CD4-positive, alpha-beta T cell treated with Interleukin-4 for 1 hour (primary cell): ENCODE measurements at regions not wholly inside any gene's neighbourhood (a gene's known extent, or its start where the extent isn't known, plus 50 kb on each side); places are given as distances from the start of the nearest gene placed in this dataset.
A peak's percentile ranks its signal among the peaks of the same experiment; 100 is the strongest.
"Not testable (repeated sequence)": the region's sequence is repeated elsewhere in the genome, so short reads cannot be mapped to it uniquely, and the experiment has no call there.

Source experiments
- DNase-seq, 2 donors: peaks; one replicate each; pipeline ENCODE4 v3.0.0-alpha.2; 2020 to 2022

DNA sequence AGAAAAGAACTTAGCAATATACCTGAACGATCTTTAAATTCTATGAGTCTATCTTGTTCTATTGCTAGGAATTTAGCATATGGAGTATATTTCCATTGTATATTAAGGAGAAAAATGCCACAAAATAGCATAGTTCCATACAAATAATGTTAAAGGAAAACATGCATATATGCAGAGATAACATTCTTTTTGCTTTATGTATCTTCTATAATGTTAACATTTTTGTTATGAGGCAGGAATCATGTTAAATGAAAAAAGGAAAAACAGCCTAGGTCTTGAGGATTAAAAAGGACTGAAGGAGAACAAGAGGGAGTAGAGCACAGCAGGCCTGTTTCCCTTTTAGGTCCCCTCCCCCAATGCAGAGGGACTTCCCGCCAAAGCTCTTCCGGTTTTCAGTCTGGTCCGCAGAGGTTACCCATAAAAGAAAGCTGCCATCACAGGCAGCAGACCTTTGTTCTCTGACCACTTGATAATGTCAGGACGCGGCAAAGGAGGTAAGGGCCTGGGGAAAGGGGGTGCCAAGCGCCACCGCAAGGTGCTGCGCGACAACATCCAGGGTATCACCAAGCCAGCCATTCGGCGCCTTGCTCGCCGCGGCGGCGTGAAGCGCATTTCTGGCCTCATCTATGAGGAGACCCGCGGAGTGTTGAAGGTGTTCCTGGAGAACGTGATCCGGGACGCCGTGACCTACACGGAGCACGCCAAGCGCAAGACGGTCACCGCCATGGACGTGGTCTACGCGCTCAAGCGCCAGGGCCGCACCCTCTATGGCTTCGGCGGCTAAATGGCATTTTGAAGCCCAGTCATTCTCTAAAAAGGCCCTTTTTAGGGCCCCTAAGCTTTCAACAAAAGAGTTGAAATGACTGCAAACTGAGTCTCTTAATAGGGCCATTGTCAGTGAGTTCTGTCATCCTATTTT, 108.4 kb upstream of the PRSS16 start:
- peak; percentile 82 to 84 for DNase-seq

DNA sequence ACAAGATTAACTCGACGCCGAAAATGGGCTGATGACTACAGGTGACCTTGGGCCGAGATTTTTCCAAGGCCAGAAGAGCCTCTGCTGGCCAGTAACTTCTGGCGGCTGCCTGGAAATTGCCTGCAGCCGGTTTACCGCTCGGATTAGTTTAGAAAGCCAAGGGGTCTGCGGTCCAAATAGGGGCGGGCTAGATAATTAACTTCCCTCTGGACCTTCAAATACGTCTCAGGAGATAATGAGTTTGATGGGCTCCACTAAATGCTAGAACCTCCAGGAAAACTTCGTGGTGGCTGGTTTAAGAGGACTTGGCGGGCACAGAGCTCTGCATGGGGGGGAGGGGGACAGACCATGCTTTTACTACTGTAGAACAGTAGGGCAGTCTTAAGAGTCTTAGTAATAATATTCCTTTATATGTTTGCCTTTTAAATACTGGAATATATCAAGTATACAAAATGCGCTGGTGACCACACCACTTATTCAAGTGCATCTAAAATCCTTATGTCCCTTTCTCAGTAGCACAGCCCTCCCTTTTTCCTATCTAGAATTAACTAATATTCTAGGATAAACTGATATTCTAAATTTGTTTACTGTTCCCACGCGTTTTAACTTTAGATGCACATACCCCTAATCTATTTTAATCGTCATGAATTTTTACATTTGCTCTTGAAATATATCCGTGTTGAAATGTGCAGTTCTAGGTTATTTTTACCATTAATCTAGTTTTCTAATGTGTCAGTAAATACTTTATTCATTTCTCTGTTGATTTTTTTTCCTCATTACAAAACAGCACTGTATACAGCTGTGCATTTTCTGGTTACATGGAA, 107.5 kb upstream of the PRSS16 start:
- DNase-seq: no peak

DNA sequence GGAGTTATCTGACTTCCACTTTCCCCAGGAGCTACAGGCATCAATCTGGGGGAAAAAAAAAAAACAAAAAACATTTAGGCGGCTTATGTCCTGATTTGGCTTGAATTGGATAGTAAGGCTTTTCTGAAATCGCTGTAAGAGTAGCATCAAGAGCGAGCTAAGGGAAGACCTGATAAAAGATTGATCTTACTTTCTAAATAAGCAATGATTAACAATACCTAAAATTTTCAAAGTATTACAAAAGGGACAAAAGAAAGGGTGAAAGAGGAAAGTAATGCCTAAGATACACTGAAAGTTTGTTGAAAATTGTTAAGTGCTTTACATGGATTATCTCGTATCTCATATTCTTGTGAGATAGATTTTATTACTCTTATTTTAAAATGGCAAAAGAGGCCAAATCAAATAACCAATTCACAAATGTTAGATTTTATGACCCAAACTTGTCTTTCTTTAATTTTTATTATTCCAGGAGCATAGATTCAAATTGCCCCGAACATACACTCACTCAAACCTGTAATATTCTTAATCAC, 106.4 kb upstream of the PRSS16 start:
- no peak for DNase-seq

DNA sequence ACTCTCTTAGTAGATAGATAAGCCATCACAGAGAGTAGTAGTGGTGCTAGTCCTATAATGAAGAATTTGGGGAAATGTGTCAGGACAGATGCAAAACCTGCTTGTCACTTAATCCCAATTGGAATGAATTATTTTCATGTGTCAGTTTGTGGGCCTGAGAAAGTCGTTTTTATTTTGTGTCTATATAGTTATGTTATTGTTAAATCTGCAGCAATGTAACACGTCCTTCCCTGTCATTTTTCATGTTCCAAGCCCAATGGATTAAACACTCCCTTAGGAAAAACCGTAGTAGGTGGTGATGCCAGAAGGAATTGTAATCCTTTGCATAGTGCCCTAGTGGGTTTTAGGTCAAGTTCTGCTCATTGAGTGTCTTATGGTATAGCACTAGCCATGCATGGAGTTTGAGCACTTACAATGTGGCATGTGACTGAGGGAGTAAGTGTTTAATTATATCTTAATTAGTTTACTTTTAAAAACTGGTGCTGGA, 105.9 kb upstream of the PRSS16 start:
- DNase-seq: no peak

DNA sequence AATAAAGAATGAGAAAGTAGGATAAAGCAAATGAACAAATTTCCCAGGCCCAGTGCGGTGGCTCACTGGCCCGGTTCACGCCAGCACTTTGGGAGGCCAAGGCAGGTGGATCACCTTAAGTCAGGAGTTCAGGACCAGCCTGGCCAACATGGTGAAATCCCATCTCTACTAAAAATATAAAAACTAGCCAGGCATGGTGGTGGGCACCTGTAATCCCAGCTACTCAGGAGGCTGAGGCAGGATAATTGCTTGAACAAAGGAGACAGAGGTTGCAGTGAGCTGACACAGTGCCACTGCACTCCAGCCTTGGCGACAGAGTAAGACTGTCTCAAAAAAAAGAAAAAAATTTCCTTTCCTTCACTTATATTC, 104.5 kb upstream of the PRSS16 start:
- not testable (repeated sequence) for DNase-seq

DNA sequence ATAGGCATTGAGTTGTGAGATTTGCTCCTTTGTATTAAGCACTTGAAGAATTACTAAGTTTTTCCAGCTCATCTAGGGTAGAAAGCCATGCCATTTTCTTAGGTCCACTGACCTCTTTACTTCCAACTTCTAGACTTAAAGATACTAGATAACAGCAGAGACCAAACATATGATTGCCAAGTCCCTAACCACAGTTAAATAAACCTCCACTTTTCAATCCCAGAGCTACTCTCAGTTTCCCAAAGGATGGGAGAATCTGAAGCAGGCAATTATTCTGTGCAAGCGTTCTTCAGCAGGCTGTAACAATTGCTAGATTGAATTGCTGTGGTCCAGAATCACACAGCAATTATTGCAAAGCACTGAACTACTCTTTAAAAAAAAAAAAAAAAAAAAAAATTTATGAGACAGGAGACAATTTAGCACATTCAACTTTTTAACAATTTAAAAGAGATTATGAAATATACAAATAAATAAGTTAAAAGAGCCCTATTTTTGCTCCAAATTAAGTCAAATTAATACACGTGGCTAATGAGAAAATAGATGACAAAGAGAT, 104.0 kb upstream of the PRSS16 start:
- no peak for DNase-seq

DNA sequence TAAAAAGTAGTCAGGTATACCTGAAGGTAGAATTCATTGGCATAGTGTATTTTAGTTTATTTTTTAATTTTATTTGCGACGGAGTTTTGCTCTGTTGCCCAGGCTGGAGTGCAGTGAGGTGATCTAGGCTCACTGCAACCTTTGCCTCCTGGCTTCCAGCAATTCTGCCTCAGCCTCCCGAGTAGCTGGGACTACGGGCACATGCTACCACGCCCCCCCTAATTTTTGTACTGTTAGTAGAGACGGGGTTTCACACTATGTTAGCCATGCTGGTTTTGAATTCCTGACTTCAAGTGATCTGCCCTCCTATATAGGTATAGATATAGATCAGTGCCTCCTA, 102.8 kb upstream of the PRSS16 start:
- no peak for DNase-seq

DNA sequence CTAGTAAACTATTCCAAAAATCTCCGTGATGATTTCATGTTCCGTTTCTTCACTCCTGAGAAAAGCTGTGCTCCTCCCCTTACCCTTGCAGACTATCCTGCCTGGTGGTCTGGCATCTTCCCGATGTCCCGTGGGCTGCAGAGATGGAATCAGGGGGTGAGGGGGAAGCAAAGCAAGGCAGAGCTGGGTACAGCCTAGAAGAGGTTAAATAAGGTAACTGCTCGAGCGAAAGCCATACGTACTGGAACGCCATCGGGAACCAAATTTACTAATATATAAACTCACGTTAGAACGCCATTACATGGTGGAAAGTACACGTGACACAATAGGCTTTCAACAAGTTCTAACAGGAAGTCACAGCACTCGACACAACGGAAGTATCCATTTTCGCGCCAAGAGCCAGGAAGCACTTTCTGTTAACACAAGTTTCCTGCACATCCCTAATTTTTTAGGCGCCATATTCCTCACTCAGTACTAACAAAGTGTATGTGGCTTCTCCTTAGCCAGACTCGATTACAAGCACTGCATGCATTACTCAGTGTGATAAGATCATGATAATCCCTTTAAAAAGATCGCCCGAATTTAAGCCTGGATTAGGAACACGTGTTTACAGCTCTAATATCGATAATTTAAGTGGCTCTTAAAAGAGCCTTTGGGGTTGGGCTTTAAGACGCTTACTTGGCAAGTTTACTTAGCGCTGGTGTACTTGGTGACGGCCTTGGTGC, 101.6 kb upstream of the PRSS16 start:
- DNase-seq: peak; percentile 77 to 85

DNA sequence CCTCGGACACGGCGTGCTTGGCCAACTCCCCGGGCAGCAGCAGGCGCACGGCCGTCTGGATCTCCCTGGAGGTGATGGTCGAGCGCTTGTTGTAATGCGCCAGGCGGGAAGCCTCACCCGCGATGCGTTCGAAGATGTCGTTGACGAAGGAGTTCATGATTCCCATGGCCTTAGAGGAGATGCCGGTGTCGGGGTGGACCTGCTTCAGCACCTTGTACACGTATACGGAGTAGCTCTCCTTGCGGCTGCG, 101.1 kb upstream of the PRSS16 start:
- DNase-seq: not testable (repeated sequence)

DNA sequence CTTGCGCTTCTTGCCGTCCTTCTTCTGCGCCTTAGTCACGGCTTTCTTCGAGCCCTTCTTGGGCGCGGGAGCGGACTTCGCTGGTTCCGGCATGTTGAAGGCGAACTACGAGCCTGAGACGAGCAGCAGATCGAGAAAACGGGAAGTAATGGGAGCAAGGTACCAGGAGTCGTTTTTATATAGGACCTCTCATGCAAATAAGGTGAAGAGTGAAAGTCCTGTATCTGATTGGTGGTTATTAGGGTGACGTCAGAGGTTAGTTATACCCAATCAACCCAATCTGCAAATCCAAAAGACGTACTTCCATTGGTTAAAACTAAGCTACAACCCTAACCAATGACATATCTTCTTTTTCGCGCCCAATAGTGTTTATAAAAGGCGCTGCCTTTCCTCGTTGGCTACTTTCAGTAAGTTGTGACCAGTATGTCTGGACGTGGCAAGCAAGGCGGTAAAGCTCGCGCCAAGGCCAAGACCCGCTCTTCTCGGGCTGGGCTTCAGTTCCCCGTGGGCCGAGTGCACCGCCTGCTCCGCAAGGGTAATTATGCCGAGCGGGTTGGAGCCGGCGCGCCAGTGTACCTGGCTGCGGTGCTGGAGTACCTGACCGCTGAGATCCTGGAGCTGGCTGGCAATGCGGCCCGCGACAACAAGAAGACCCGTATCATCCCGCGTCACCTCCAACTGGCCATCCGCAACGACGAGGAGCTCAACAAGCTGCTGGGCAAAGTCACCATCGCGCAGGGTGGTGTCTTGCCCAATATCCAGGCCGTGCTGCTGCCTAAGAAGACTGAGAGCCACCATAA, 100.6 kb upstream of the PRSS16 start:
- DNase-seq: peak; percentile 89 to 99

DNA sequence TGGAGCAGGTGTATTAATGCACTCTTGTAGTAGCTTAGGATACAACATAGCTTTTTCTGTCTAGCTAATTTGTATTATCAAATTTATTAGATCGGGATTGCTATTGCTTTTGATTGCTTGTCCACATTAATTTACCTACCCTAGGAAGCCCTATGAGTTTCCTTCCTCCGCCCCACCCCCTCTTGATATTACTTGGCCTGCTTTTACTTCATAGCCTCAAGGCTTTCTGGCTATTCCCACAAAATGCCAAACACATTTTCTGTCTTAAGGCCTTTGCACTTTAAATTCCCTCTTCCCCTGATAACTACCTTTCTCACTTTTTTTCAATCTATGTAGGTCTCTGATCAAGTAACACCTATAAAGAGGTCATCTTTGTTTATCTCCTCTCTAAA, 99.1 kb upstream of the PRSS16 start:
- no peak for DNase-seq

DNA sequence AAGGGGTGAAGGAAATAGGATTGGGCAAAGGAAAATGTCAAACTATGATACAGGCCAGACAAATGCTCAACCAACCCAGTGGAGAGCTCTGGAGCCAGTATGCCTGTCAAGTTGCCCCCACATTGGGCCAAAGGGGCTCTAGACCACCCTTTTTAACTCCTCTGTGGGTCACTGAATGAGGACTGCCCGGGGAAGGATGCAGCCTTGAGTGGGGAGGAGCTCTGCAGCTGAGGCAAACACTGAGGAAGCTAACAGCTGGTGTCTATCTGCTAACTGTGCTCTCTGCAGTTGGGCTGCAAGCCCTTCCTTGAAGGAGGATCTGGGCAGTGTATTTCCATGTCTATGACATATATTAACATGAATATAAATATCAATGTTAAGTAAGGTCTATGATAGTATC, 98.4 kb upstream of the PRSS16 start:
- no peak for DNase-seq

DNA sequence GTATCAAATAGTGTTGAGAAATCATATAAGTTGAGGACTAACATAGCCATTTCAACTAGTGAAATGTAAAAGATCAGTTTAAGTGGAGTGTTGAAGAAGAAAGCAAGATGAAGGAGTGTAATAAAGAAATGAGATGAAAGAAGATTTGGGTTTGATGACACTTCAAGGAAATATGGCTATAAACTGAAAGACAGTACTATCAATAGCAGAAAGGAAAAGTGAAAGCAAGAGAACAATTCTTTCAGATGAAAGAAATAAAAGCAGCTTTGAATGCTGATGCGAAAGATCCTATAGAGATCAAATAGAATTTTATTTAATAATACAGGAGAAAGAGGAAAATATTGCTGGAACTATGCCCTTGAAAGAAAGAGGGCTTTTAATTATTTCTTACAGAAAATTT, 92.8 kb upstream of the PRSS16 start:
- peak in 1 of 2 donors; percentile 54 for DNase-seq

DNA sequence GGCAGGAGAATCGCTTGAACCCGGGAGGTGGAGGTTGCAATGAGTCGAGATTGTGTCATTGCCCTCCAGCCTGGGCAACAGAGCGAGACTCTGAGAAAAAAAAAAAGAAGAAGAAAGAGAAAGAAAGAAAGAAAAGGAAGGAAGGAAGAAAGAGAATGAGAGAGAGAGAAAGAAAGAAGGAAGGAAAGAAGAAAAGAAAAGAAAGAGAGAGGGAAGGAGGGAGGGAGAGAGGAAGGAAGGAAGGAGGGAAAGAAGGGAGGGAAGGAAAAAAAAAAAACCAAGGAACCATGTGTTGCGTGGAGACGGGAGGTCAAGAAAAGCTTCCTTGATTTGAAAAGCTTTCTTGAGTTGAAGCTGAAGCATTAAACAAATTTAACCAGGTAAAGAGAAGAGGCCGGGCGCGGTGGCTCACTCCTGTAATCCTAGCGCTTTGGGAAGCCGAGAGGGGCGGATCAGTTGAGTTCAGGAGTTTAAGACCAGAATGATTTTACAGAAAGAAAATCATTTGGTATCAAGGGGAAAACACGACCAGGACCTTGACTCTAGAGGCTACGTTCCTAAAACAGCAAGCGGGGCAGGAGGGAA, 90.5 kb upstream of the PRSS16 start:
- DNase-seq: no peak

DNA sequence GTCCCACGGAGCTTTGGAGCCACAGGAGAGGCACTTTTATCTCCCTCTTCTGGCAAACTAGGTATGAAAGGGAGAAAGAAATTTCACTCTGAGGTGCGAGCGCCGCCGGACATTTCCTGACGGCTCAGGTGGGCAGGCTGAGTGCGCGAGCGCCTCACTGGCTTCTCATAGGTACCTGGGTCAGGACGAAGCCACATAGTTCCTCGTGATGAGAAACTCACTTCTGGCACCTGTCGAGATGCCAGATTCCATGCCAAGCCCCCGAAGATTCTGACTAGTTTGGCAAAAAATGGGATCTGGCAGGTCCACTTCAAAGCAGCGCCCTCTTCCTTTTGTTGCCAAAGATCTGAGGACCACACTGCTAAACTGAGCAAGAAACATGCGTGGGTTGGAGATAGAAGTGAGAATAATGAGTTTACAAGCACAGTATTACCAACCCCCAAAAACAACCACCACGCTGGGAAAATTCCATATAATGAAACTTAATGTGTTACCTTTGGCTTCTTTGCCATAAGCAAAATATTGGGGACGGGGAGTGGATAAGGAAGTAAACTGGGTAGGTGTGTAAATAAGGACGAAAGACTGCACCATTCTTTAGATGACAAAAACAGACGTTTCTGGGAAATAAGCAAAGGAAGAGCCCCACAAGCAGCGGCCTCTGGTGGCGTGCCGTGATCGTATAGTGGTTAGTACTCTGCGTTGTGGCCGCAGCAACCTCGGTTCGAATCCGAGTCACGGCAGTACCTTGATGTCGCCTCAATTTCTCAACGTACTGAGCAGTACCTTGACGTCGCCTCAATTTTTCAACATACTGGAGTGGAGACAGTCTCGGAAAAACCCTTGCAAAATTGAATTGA, 89.8 kb upstream of the PRSS16 start:
- DNase-seq: peak; percentile 90 to 91

DNA sequence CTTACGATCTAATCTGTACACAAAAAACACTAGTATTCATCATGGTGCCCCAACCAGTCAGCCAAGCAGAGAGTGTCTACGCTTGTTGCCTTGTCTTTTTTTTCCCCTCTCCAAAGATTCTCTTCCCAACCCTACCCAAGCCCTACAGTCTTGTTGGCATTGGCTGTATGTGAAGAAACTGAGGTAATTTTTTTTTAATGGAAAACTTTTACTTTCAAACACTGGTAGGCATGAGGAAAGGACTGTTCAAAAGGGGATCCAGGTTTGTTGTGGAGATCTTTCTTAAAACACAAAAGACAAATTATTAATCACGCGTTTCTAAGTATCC, 89.2 kb upstream of the PRSS16 start:
- no peak for DNase-seq

DNA sequence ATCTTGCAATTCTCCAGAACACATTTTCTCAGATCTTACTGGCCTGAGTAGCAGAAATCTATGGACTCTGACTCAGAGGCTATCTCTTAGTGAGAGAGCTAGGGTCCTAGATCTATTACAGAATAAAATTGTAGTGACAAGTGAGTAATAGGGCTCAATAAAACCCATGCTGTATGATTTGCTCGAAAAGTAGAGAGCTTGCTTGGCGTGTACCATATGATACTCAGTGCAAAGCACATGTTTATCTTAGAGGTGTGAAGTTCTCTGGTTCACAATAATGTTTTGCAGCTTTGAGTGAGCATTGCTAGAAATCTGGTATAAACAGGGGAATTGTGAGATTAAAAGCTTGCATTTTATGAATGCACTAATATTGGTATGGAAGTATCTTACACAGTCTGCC, 87.8 kb upstream of the PRSS16 start:
- no peak for DNase-seq

DNA sequence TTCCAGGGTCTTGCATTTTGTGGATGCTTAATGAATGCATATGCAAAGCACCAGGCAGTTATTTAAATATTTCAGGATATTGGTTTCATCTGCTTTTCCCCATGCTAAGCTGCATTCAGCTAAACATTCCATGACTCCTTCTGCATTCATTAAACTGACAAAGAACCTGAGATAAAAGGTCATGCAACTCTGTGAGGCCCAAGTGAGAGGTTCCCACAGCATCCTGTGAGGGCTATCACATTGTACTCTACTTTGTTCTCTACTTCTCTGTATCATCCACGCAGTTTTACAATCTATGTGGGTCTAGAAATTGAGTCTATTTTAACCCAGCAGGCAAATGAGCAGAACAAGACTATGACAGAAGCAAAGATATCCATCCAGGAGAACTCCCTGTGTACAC, 86.4 kb upstream of the PRSS16 start:
- DNase-seq: no peak

DNA sequence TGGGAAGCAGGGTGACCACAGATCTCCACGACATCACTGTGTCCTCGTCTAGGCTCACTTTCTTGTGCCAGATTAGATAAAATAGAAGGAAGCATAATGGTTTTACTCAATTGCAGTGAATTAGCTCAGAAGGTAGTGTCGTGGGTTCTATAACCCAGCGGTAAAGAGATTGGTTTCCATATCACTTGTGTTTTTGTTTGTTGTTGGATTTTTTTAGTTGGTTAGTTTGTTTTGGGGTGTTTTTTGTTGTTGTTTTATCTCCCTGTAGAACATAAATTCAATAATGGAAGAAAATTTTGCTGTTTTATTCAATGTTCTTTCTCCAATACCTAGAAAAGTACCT, 85.9 kb upstream of the PRSS16 start:
- no peak for DNase-seq

DNA sequence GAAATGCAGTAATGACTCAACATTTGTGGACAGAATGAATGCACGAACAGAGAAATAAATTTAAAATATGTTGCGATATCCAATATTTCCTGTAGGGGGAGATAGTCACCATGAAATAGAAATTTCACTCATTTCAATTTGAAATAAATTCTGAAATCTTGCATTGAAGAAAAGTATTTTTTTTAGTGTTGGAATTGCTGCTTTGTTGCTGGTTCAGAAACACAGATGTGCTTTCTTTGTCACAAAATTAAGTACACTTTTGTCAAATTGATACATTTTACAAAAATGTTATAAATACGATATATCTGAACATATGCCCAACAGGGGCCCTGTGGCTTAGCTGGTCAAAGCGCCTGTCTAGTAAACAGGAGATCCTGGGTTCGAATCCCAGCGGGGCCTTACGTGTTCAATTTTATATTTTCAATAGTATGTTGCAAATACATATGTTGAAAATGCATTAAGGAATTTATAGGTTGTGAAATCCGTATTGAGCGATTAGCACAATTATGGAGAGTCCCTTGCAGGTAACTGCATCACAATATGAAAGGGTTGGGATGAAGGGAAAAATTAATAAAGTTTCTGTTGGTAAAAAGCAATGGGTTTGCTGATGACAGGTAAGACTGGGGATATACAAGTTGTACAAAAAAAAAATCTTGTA, 85.4 kb upstream of the PRSS16 start:
- peak; percentile 29 to 75 for DNase-seq

DNA sequence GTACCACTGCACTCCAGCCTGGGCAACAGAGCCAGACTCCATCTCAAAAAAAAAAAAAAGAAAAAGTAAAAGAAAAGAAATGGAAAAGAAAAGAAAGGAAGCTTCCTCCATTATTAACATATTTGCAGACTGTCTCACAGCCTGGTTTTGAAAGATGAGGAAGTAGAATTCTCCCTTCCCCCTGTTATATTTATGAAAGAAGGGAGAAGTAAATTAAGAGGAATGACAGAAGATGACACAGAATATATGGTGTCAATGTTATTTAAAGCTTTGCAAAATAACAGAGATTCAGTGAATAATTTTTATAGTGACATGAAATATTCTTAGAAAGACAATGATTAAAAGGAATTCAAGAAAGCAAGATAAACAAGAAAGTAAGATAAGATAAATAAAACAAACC, 83.7 kb upstream of the PRSS16 start:
- DNase-seq: no peak
